Gastrocnemius medialis (tissue), 4 donors: ENCODE measurements at regions not wholly inside any gene's neighbourhood (a gene's known extent, or its start where the extent isn't known, plus 50 kb on each side); places are given as distances from the start of the nearest gene placed in this dataset.

Experiments
- ATAC-seq, 2 donors: fragments of 150-250 bp; one replicate each; pipeline ENCODE4 v1.9.1; 2016
- DNase-seq, 2 donors: peaks; one replicate each; pipeline ENCODE4 v3.0.0-alpha.2; 2019
- H3K27ac ChIP-seq, 4 donors: fragments of 200-600 bp; sonication (generic); 1 replicate in 1 of 4; 2 replicates in 3 of 4; pipeline ENCODE4 v1.5.1; 2016 to 2018; ENCODE audit warnings: mild to moderate bottlenecking in 2 of 4, moderate library complexity in 1 of 4
- H3K27me3 ChIP-seq, 3 donors: fragments of 200-600 bp; sonication (generic) in 2 of 3; 1 replicate in 1 of 3; 2 replicates in 2 of 3; pipeline versions ENCODE4 v1.5.1 to v1.6.0; 2016 to 2019; ENCODE audit warnings: mild to moderate bottlenecking in 1 of 3, moderate library complexity in 1 of 3
- H3K36me3 ChIP-seq, 2 donors: fragments of 200-600 bp; sonication (generic) in 1 of 2; one replicate each; pipeline ENCODE4 v1.5.1; 2017 to 2018
- H3K4me1 ChIP-seq, 2 donors: fragments of 200-600 bp; sonication (generic) in 1 of 2; one replicate each; pipeline ENCODE4 v1.5.1; 2016 to 2017; ENCODE audit warnings: mild to moderate bottlenecking in 2 of 2
- H3K4me3 ChIP-seq, 4 donors: fragments of 200-600 bp; sonication (generic) in 3 of 4; 1 replicate in 1 of 4; 2 replicates in 3 of 4; pipeline ENCODE4 v1.5.1; 2016 to 2019; ENCODE audit warnings: mild to moderate bottlenecking in 2 of 4
- H3K9me3 ChIP-seq, 3 donors: fragments of 200-600 bp; sonication (generic) in 2 of 3; 1 replicate in 1 of 3; 2 replicates in 2 of 3; pipeline ENCODE4 v1.5.1; 2016 to 2019
- POLR2A ChIP-seq, 2 donors: fragments of 450-650 bp; IDR thresholded peaks; one replicate each; pipeline ENCODE4 v1.6.1; 2017; ENCODE audit warnings: antibody characterized with exemption in 2 of 2, mild to moderate bottlenecking in 2 of 2, moderate library complexity in 2 of 2
- in situ Hi-C, 4 donors: fragments of 200-750 bp; cut with MboI; loops; one replicate each; pipeline versions ENCODE4 v1.15.0 to v1.8.0; 2017; ENCODE audit warnings: low sequenced_read_pairs in 4 of 4
- intact Hi-C: fragments of 100-400 bp; cut with DNase I; formaldehyde crosslinking; loops from one replicate; pipeline ENCODE4 v1.15.1; 2023; ENCODE audit warnings: low total_unique reads
- TF ChIP-seq, protein P1 (sequence below), 5 experiments: fragments of 450-650 bp in 3 of 5; fragments of 200-600 bp in 2 of 5; sonication (generic) in 2 of 5; IDR thresholded peaks in 4 of 5; conservative IDR thresholded peaks in 1 of 5; 1 replicate in 4 of 5; 2 replicates in 1 of 5; pipeline ENCODE4 v1.5.1; 2016 to 2019; ENCODE audit warnings: antibody characterized with exemption in 5 of 5, mild to moderate bottlenecking in 3 of 5, moderate library complexity in 3 of 5

DNA sequence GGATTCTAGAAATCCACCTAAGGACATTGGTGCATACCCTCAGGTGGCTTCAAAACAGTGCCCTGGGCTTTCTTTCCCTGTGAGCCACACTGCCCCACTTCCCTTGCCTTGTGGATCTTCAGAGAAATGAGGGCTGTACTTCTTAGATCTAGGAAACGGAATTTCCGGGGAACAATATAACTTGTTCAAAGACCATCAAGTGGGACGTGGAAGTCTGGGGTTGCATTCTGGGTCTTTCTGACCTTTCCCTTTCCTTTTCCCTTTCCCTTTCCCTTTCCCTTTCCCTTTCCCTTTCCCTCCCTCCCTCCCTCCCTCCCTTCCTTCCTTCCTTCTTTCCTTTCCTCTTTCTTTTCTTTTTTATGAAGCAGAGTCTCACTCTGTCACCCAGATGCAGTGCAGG is 97.1 kb upstream of the SALL1 start:
- DNase-seq (no peak), ATAC-seq (no peak)
- no peaks in the 10 kb centered on the region for H3K4me1 ChIP-seq
- H3K4me3 ChIP-seq, result no peak overlapping the region
- in situ Hi-C loops (no loop called here), intact Hi-C loops (no loop called here)
- no peaks in the 10 kb centered on the region for H3K36me3 ChIP-seq
- H3K9me3 ChIP-seq, result no peaks in the 10 kb centered on the region
- no peaks in the 10 kb centered on the region for H3K27me3 ChIP-seq
- no peak for TF ChIP-seq POLR2A (IDR thresholded peaks at IDR 0.05)
- TF ChIP-seq, protein P1, sequence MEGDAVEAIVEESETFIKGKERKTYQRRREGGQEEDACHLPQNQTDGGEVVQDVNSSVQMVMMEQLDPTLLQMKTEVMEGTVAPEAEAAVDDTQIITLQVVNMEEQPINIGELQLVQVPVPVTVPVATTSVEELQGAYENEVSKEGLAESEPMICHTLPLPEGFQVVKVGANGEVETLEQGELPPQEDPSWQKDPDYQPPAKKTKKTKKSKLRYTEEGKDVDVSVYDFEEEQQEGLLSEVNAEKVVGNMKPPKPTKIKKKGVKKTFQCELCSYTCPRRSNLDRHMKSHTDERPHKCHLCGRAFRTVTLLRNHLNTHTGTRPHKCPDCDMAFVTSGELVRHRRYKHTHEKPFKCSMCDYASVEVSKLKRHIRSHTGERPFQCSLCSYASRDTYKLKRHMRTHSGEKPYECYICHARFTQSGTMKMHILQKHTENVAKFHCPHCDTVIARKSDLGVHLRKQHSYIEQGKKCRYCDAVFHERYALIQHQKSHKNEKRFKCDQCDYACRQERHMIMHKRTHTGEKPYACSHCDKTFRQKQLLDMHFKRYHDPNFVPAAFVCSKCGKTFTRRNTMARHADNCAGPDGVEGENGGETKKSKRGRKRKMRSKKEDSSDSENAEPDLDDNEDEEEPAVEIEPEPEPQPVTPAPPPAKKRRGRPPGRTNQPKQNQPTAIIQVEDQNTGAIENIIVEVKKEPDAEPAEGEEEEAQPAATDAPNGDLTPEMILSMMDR (IDR thresholded peaks at IDR 0.05 in 4 of 5, conservative IDR thresholded peaks at IDR 0.05 in 1 of 5), result no peak
- no peak overlapping the region for H3K27ac ChIP-seq

DNA sequence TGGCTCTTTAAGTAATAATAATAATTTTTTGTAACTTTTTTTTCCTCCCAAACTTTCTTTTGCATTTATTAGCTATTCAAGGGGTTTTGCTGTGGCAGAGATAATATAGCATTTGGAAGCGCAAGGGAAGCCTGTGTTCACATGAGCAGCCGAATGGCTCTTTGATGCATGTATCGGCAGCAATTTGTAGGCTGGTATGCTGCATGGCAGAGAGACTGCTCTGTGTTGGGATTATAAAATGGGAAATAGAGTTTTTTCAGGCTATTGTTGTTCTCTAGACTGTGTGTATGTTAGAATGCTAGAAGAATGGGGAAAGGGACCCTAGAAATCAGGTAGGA is 94.6 kb upstream of the SALL1 start:
- intact Hi-C loops (no loop called here), in situ Hi-C loops (no loop called here)
- Histone ChIP-seq H3K27me3 (no peaks in the 10 kb centered on the region), H3K4me3 (no peak overlapping the region), H3K27ac (no peak overlapping the region), H3K36me3 (no peaks in the 10 kb centered on the region), H3K9me3 (no peaks in the 10 kb centered on the region), H3K4me1 (no peaks in the 10 kb centered on the region)
- ATAC-seq, result no peak
- no peak for DNase-seq
- no peak for TF ChIP-seq POLR2A (IDR thresholded peaks at IDR 0.05)
- TF ChIP-seq, protein P1 (IDR thresholded peaks at IDR 0.05 in 4 of 5, conservative IDR thresholded peaks at IDR 0.05 in 1 of 5), result no peak

DNA sequence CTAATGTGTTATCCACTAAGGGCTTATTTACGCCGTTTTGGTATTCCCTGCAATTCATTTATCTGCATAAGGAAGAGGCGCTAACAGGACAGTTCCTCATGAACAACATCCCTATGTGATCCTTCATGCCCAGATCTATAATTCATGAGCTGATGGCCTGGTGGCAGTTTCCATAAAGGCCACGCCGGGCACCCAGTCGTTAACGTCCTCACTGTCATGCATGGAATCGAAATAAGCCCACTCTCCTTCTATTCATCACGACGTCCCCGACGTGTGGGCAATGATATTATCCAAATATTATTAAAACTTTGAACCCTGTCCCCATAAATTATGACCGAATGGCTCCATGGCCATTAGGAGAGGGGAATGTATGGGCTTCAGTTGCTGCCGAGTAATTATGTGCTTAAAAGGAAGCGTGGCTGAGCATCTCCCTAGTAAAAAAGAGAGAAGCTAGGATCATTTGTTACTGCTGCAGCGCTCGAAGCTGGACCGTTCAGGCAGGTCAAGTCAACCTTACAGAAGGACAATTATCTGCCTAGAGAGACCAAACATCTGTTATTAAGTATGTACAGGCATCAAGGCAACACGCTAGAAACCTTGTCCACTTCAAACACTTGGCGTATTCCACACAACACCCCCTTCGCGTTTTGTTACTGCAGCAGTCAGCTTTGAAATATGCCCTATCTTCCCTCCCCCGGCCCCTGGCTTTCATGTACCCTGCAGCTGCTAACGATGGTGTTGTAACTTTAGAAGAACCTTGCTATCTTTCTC is 94.0 kb upstream of the SALL1 start:
- TF ChIP-seq, protein P1 (IDR thresholded peaks at IDR 0.05 in 4 of 5, conservative IDR thresholded peaks at IDR 0.05 in 1 of 5), result no peak
- TF ChIP-seq POLR2A (IDR thresholded peaks at IDR 0.05), result no peak
- intact Hi-C loops (no loop called here), in situ Hi-C loops (no loop called here)
- Histone ChIP-seq H3K36me3 (no peaks in the 10 kb centered on the region), H3K27me3 (no peaks in the 10 kb centered on the region), H3K9me3 (no peaks in the 10 kb centered on the region), H3K4me1 (no peaks in the 10 kb centered on the region), H3K27ac (no peak overlapping the region), H3K4me3 (no peak overlapping the region)
- ATAC-seq (no peak), DNase-seq (no peak)

DNA sequence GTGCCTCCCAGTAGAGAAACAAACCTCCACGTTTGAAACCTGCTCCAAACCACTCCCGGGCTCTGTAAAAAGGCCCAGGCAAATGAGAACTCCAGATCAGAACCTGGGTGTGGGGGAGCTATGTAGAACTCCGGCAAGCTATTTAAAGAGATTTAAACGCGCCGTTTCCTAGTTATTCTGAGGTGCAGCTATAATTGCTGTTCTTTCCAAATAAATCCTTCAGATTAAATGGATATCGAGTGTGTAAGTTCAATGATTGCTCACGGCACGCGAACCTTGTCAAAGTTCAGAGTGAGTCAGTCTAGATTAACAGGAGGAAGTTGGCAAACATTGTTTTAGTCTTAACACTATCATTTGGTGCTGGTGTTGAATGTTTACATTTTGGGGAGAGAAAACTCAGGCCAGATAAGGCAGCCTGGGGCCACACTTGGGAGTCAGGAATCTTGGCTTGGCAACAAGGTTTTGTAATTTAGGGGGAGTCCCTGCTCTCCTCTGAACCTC is 92.9 kb upstream of the SALL1 start:
- DNase-seq (no peak), ATAC-seq (no peak)
- Histone ChIP-seq H3K9me3 (no peaks in the 10 kb centered on the region), H3K27ac (no peak overlapping the region), H3K27me3 (no peaks in the 10 kb centered on the region), H3K4me1 (no peaks in the 10 kb centered on the region), H3K36me3 (no peaks in the 10 kb centered on the region), H3K4me3 (no peak overlapping the region)
- TF ChIP-seq POLR2A (IDR thresholded peaks at IDR 0.05), result no peak
- TF ChIP-seq, protein P1 (IDR thresholded peaks at IDR 0.05 in 4 of 5, conservative IDR thresholded peaks at IDR 0.05 in 1 of 5), result no peak
- intact Hi-C loops (no loop called here), in situ Hi-C loops (no loop called here)
